T-helper 2 cell treated with Interferon-gamma antibody and Interleukin-4, amounts not matched to agents 5 μg/mL and 100 μg/mL, for 36 hours (primary cell): ENCODE measurements at regions not wholly inside any gene's neighbourhood (a gene's known extent, or its start where the extent isn't known, plus 50 kb on each side); places are given as distances from the start of the nearest gene placed in this dataset.
"Not testable (repeated sequence)": the region's sequence is repeated elsewhere in the genome, so short reads cannot be mapped to it uniquely, and the experiment has no call there.

Experiments
- DNase-seq: peaks from one replicate; pipeline ENCODE4 v3.0.0; 2021; ENCODE audit warnings: low spot score
- H3K27ac Mint-ChIP-seq: one replicate; pipeline ENCODE4 v1.8.0; 2021; ENCODE audit warnings: mild to moderate bottlenecking, mixed read lengths
- H3K27me3 Mint-ChIP-seq: one replicate; pipeline ENCODE4 v1.8.0; 2021; ENCODE audit warnings: low read depth, mixed read lengths
- H3K36me3 Mint-ChIP-seq: one replicate; pipeline ENCODE4 v1.8.0; 2021; ENCODE audit warnings: low read depth, mixed read lengths
- H3K4me1 Mint-ChIP-seq: one replicate; pipeline ENCODE4 v1.8.0; 2021; ENCODE audit warnings: low read depth, mixed read lengths
- H3K4me3 Mint-ChIP-seq: one replicate; pipeline ENCODE4 v1.8.0; 2022; ENCODE audit warnings: mild to moderate bottlenecking, moderate library complexity, mixed read lengths
- H3K9me3 Mint-ChIP-seq: one replicate; pipeline ENCODE4 v1.8.0; 2021; ENCODE audit warnings: mixed read lengths

DNA sequence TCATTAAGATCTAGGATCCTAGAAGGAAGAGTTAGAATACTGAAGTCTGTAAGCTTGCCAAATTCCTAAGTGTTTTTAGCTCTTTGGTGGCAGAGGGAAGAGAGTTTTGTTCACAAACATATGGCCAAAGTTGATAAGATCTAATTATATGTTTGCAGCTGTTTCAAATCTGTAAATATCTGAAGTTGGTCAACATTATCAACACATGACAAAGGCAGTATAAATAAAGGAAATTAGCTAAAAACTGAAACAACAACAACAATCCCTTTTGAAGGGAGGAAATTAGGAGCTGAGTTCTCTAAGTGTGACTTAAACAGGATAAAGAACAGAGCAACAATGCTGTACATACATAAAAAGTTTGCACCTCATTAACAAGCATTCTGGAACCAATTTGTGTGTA, 208.7 kb downstream of the KCNJ2 start:
- H3K4me1 Mint-ChIP-seq, result no peaks in the 10 kb centered on the region
- H3K9me3 Mint-ChIP-seq, result peaks cover 3% of the 10 kb centered on the region
- no peak overlapping the region for H3K4me3 Mint-ChIP-seq
- no peak for DNase-seq
- H3K36me3 Mint-ChIP-seq, result no peaks in the 10 kb centered on the region
- no peak overlapping the region for H3K27ac Mint-ChIP-seq
- H3K27me3 Mint-ChIP-seq, result no peaks in the 10 kb centered on the region

- no peaks in the 10 kb centered on the region for H3K27me3 Mint-ChIP-seq
- H3K27ac Mint-ChIP-seq, result no peak overlapping the region
- H3K4me3 Mint-ChIP-seq, result no peak overlapping the region
- DNase-seq, result no peak
- H3K36me3 Mint-ChIP-seq, result no peaks in the 10 kb centered on the region
- H3K4me1 Mint-ChIP-seq, result no peaks in the 10 kb centered on the region
- no peaks in the 10 kb centered on the region for H3K9me3 Mint-ChIP-seq
Observed at GRCh38 chr17:70379945-70380344, 210.6 kb downstream of the KCNJ2 start.

DNA sequence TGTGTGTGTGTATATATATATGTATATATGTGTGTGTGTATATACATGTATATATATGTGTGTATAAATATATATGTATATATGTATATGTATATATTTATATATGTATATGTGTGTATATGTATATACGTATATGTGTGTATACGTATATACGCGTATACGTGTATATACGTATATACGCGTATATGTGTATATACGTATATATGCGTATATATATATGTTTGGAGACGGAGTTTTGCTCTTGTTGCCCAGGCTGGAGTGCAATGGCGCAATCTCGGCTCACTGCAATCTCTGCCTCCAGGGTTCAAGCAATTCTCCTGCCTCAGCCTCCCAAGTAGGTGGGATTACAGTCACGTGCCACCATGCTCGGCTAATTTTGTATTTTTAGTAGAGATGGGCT, 212.6 kb downstream of the KCNJ2 start:
- not testable (repeated sequence) for DNase-seq, H3K27me3 Mint-ChIP-seq, H3K36me3 Mint-ChIP-seq, H3K27ac Mint-ChIP-seq, H3K9me3 Mint-ChIP-seq, H3K4me3 Mint-ChIP-seq, H3K4me1 Mint-ChIP-seq

DNA sequence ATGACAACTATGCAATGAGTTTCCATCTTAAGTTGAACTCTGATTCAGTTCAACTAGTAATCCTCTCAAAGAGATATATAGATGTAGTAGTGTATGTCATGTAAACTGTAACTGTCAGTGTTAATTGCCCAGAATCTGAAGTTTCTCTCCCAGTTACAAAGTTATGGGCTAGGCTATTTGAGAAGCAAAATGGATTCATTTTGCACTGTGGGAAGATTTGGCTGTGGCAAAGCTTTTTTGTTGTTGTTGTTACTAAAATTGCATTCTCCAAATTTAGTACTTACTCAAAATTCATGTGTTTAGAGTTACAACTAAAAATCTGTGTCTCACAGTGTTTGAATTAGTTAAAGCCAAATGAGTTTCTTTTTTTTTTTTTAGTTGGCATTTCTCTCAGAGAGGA, 219.0 kb downstream of the KCNJ2 start:
- Mint-ChIP-seq H3K4me1 (no peaks in the 10 kb centered on the region), H3K27ac (no peak overlapping the region), H3K4me3 (no peak overlapping the region), H3K9me3 (no peaks in the 10 kb centered on the region), H3K36me3 (no peaks in the 10 kb centered on the region), H3K27me3 (no peaks in the 10 kb centered on the region)
- DNase-seq, result no peak

- H3K27ac Mint-ChIP-seq, H3K4me1 Mint-ChIP-seq, DNase-seq, H3K9me3 Mint-ChIP-seq, H3K36me3 Mint-ChIP-seq, H3K27me3 Mint-ChIP-seq, H3K4me3 Mint-ChIP-seq: not testable (repeated sequence)
Observed at GRCh38 chr17:70389232-70389757, 220.0 kb downstream of the KCNJ2 start.

DNA sequence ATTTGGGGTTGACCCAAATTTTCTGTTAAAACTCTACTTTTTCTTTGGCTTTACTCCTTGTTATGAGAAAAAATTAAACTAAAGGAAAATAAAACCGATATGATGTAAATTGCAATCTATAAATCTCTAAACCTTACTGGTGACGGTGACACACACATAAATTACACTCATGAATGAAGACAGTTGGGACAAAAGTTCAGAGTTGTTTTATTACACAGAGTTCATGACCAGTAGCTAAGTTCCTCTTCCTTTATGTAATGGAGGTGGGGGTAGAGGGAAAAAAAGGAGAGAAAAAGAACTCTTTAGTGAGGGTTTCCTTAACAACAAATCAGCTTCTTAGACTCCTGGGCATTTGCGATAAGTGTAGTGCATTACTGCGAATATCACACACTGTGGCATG, 220.7 kb downstream of the KCNJ2 start:
- Mint-ChIP-seq H3K36me3 (no peaks in the 10 kb centered on the region), H3K4me1 (no peaks in the 10 kb centered on the region), H3K27me3 (no peaks in the 10 kb centered on the region), H3K4me3 (no peak overlapping the region), H3K27ac (no peak overlapping the region), H3K9me3 (no peaks in the 10 kb centered on the region)
- no peak for DNase-seq

- Mint-ChIP-seq H3K4me1 (no peaks in the 10 kb centered on the region), H3K9me3 (peaks cover 3% of the 10 kb centered on the region)
- DNase-seq, result no peak
Observed at GRCh38 chr17:70394473-70395232, 225.3 kb downstream of the KCNJ2 start.

GRCh38 chr17:70405492-70406220, 236.3 kb downstream of the KCNJ2 start:
- Mint-ChIP-seq H3K4me1 (no peaks in the 10 kb centered on the region), H3K4me3 (no peak overlapping the region), H3K36me3 (no peaks in the 10 kb centered on the region), H3K9me3 (no peaks in the 10 kb centered on the region), H3K27ac (no peak overlapping the region), H3K27me3 (no peaks in the 10 kb centered on the region)
- DNase-seq, result no peak

More at GRCh38 chr17:70394473-70395232, 225.3 kb downstream of the KCNJ2 start:
- no peaks in the 10 kb centered on the region for H3K27me3 Mint-ChIP-seq
- H3K27ac Mint-ChIP-seq, result no peak overlapping the region
- H3K36me3 Mint-ChIP-seq, result no peaks in the 10 kb centered on the region
- no peak overlapping the region for H3K4me3 Mint-ChIP-seq

- no peaks in the 10 kb centered on the region for H3K27me3 Mint-ChIP-seq
- no peak overlapping the region for H3K4me3 Mint-ChIP-seq
- H3K9me3 Mint-ChIP-seq, result no peaks in the 10 kb centered on the region
- no peaks in the 10 kb centered on the region for H3K4me1 Mint-ChIP-seq
- no peak overlapping the region for H3K27ac Mint-ChIP-seq
- H3K36me3 Mint-ChIP-seq, result no peaks in the 10 kb centered on the region
- no peak for DNase-seq
Observed at GRCh38 chr17:70407506-70407905, 238.2 kb downstream of the KCNJ2 start.

- H3K4me3 Mint-ChIP-seq, result no peak overlapping the region
- no peak overlapping the region for H3K27ac Mint-ChIP-seq
- H3K9me3 Mint-ChIP-seq, result no peaks in the 10 kb centered on the region
Observed at GRCh38 chr17:70408768-70409167, 239.4 kb downstream of the KCNJ2 start.

GRCh38 chr17:70414300-70414699, 245.0 kb downstream of the KCNJ2 start:
- Mint-ChIP-seq H3K4me1 (no peaks in the 10 kb centered on the region), H3K4me3 (no peak overlapping the region), H3K27ac (no peak overlapping the region), H3K36me3 (no peaks in the 10 kb centered on the region), H3K27me3 (no peaks in the 10 kb centered on the region), H3K9me3 (no peaks in the 10 kb centered on the region)
- no peak for DNase-seq

More at GRCh38 chr17:70408768-70409167, 239.4 kb downstream of the KCNJ2 start:
- Mint-ChIP-seq H3K4me1 (no peaks in the 10 kb centered on the region), H3K36me3 (no peaks in the 10 kb centered on the region), H3K27me3 (no peaks in the 10 kb centered on the region)
- no peak for DNase-seq

- H3K36me3 Mint-ChIP-seq, result no peaks in the 10 kb centered on the region
- no peak for DNase-seq
- H3K4me3 Mint-ChIP-seq, result no peak overlapping the region
- H3K27me3 Mint-ChIP-seq, result no peaks in the 10 kb centered on the region
- no peaks in the 10 kb centered on the region for H3K4me1 Mint-ChIP-seq
- H3K9me3 Mint-ChIP-seq, result no peaks in the 10 kb centered on the region
- H3K27ac Mint-ChIP-seq, result no peak overlapping the region
Observed at GRCh38 chr17:70420861-70421445, 251.6 kb downstream of the KCNJ2 start.

GRCh38 chr17:70422862-70423261, 253.5 kb downstream of the KCNJ2 start:
- H3K27ac Mint-ChIP-seq, result no peak overlapping the region

DNA sequence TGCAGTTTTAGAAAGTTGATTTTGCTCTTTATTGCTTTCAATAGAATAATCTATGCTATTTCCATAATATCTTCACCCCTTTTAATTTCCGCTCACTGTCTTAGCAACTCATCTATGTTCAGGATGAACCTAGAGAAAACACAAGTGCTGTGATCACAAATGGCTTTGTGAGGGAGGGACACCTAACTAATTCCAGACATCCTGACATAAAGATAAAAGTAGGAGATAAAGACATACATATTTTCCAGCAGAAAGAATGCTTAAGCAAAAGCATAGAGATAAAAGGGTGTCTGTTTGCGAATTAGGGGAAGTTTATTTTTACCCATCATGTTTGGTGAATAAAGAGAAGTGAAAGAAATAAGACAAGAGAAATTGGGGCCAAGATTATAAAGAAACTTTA, 254.2 kb downstream of the KCNJ2 start:
- Mint-ChIP-seq H3K36me3 (no peaks in the 10 kb centered on the region), H3K27me3 (no peaks in the 10 kb centered on the region), H3K27ac (no peak overlapping the region), H3K4me1 (no peaks in the 10 kb centered on the region), H3K9me3 (no peaks in the 10 kb centered on the region), H3K4me3 (no peak overlapping the region)
- no peak for DNase-seq

More at GRCh38 chr17:70422862-70423261, 253.5 kb downstream of the KCNJ2 start:
- H3K4me1 Mint-ChIP-seq, result no peaks in the 10 kb centered on the region
- DNase-seq, result no peak
- no peak overlapping the region for H3K4me3 Mint-ChIP-seq
- no peaks in the 10 kb centered on the region for H3K36me3 Mint-ChIP-seq
- H3K27me3 Mint-ChIP-seq, result no peaks in the 10 kb centered on the region
- H3K9me3 Mint-ChIP-seq, result no peaks in the 10 kb centered on the region
